ENCODE measurements at regions not wholly inside any gene's neighbourhood (a gene's known extent, or its start where the extent isn't known, plus 50 kb on each side); places are given as distances from the start of the nearest gene placed in this dataset.

- no peak overlapping the region for H3K4me3 ChIP-seq (ENCODE audit: low read length)
- no peak overlapping the region for H3K9ac ChIP-seq (ENCODE audit: low read length)
- TF ChIP-seq CTCF (IDR thresholded peaks at IDR 0.05; ENCODE audit: low read depth, low read length) (no peak), EZH2phosphoT487 (IDR thresholded peaks at IDR 0.05; ENCODE audit: low read depth) (no peak)
- no peaks in the 10 kb centered on the region for H3K4me1 ChIP-seq (ENCODE audit: low read length)
- H2AFZ ChIP-seq (ENCODE audit: low read depth, low read length) = no peak overlapping the region
- no peak overlapping the region for H3K27ac ChIP-seq (ENCODE audit: low read length)
- H3K36me3 ChIP-seq (replicated peaks; ENCODE audit: low read depth, low read length) = no peaks in the 10 kb centered on the region
- H3K27me3 ChIP-seq (ENCODE audit: low read depth, low read length) = 0 out of 2 replicates have a peak, but pooled peaks cover 3% of the 10 kb centered on the region
- no peaks in the 10 kb centered on the region for H4K20me1 ChIP-seq (ENCODE audit: insufficient read depth, low read length)
- no peaks in the 10 kb centered on the region for H3K79me2 ChIP-seq (ENCODE audit: low read length)
- no peak overlapping the region for H3K4me2 ChIP-seq (ENCODE audit: low read length)
- H3K9me3 ChIP-seq (ENCODE audit: insufficient read depth, low read length) = no peaks in the 10 kb centered on the region
These were observed 172.3 kb upstream of the TSC22D1 start for GRCh38 chr13:44748439-44748838.

- no peak overlapping the region for H3K27ac ChIP-seq (ENCODE audit: low read length)
- no peak overlapping the region for H3K9ac ChIP-seq (ENCODE audit: low read length)
- no peaks in the 10 kb centered on the region for H3K9me3 ChIP-seq (ENCODE audit: insufficient read depth, low read length)
- no peaks in the 10 kb centered on the region for H3K4me1 ChIP-seq (ENCODE audit: low read length)
- TF ChIP-seq EZH2phosphoT487 (IDR thresholded peaks at IDR 0.05; ENCODE audit: low read depth) = no peak
- no peak for TF ChIP-seq CTCF (IDR thresholded peaks at IDR 0.05; ENCODE audit: low read depth, low read length)
- H2AFZ ChIP-seq (ENCODE audit: low read depth, low read length) = no peak overlapping the region
- 0 out of 2 replicates have a peak, but pooled peaks cover 3% of the 10 kb centered on the region for H3K27me3 ChIP-seq (ENCODE audit: low read depth, low read length)
- no peaks in the 10 kb centered on the region for H3K36me3 ChIP-seq (replicated peaks; ENCODE audit: low read depth, low read length)
- H3K4me3 ChIP-seq (ENCODE audit: low read length) = no peak overlapping the region
- no peak overlapping the region for H3K4me2 ChIP-seq (ENCODE audit: low read length)
- H4K20me1 ChIP-seq (ENCODE audit: insufficient read depth, low read length) = no peaks in the 10 kb centered on the region
- no peaks in the 10 kb centered on the region for H3K79me2 ChIP-seq (ENCODE audit: low read length)
These were observed 171.0 kb upstream of the TSC22D1 start for GRCh38 chr13:44747179-44747578.

- H3K4me1 ChIP-seq (ENCODE audit: low read length) = no peaks in the 10 kb centered on the region
- 0 out of 2 replicates have a peak, but pooled peaks cover 3% of the 10 kb centered on the region for H3K27me3 ChIP-seq (ENCODE audit: low read depth, low read length)
- no peak overlapping the region for H3K4me2 ChIP-seq (ENCODE audit: low read length)
- no peak overlapping the region for H3K4me3 ChIP-seq (ENCODE audit: low read length)
- no peaks in the 10 kb centered on the region for H3K79me2 ChIP-seq (ENCODE audit: low read length)
- no peak overlapping the region for H3K27ac ChIP-seq (ENCODE audit: low read length)
- no peaks in the 10 kb centered on the region for H4K20me1 ChIP-seq (ENCODE audit: insufficient read depth, low read length)
- H3K36me3 ChIP-seq (replicated peaks; ENCODE audit: low read depth, low read length) = no peaks in the 10 kb centered on the region
- no peak overlapping the region for H3K9ac ChIP-seq (ENCODE audit: low read length)
- H3K9me3 ChIP-seq (ENCODE audit: insufficient read depth, low read length) = no peaks in the 10 kb centered on the region
- no peak for TF ChIP-seq CTCF (IDR thresholded peaks at IDR 0.05; ENCODE audit: low read depth, low read length)
- no peak for TF ChIP-seq EZH2phosphoT487 (IDR thresholded peaks at IDR 0.05; ENCODE audit: low read depth)
- H2AFZ ChIP-seq (ENCODE audit: low read depth, low read length) = no peak overlapping the region
These were observed 170.6 kb upstream of the TSC22D1 start for GRCh38 chr13:44746690-44747089.

- TF ChIP-seq CTCF (IDR thresholded peaks at IDR 0.05; ENCODE audit: low read depth, low read length) = no peak
- TF ChIP-seq EZH2phosphoT487 (IDR thresholded peaks at IDR 0.05; ENCODE audit: low read depth) = no peak
- Histone ChIP-seq H2AFZ (ENCODE audit: low read depth, low read length) (no peak overlapping the region), H3K9me3 (ENCODE audit: insufficient read depth, low read length) (no peaks in the 10 kb centered on the region), H3K79me2 (ENCODE audit: low read length) (no peaks in the 10 kb centered on the region), H3K9ac (ENCODE audit: low read length) (no peak overlapping the region), H3K4me3 (ENCODE audit: low read length) (no peak overlapping the region), H3K27me3 (ENCODE audit: low read depth, low read length) (0 out of 2 replicates have a peak, but pooled peaks cover 3% of the 10 kb centered on the region), H3K4me1 (ENCODE audit: low read length) (no peaks in the 10 kb centered on the region), H3K27ac (ENCODE audit: low read length) (no peak overlapping the region), H3K4me2 (ENCODE audit: low read length) (no peak overlapping the region), H4K20me1 (ENCODE audit: insufficient read depth, low read length) (no peaks in the 10 kb centered on the region), H3K36me3 (replicated peaks; ENCODE audit: low read depth, low read length) (no peaks in the 10 kb centered on the region)
These were observed 168.9 kb upstream of the TSC22D1 start for GRCh38 chr13:44744880-44745633.
